ENCODE measurements at regions not wholly inside any gene's neighbourhood (a gene's known extent, or its start where the extent isn't known, plus 50 kb on each side); places are given as distances from the start of the nearest gene placed in this dataset.

- 0 out of 2 replicates have a peak, but pooled peaks have one; percentile 11 for TF ChIP-seq TCF15 (CRISPR knock-in tag; IDR thresholded peaks at IDR 0.05)
- TF ChIP-seq, protein P1, sequence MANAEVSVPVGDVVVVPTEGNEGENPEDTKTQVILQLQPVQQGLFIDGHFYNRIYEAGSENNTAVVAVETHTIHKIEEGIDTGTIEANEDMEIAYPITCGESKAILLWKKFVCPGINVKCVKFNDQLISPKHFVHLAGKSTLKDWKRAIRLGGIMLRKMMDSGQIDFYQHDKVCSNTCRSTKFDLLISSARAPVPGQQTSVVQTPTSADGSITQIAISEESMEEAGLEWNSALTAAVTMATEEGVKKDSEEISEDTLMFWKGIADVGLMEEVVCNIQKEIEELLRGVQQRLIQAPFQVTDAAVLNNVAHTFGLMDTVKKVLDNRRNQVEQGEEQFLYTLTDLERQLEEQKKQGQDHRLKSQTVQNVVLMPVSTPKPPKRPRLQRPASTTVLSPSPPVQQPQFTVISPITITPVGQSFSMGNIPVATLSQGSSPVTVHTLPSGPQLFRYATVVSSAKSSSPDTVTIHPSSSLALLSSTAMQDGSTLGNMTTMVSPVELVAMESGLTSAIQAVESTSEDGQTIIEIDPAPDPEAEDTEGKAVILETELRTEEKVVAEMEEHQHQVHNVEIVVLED (CRISPR knock-in tag; IDR thresholded peaks at IDR 0.05) = peak; percentile 66
- TF ChIP-seq GABPA (tag; conservative IDR thresholded peaks at IDR 0.05; ENCODE audit: low read depth) = peak; percentile 62
Observed at GRCh38 chr5:86526811-86527348, 90.9 kb upstream of the COX7C start (continued).

- intact Hi-C loops (cut with micrococcal nuclease) = no loop called here
- Histone ChIP-seq H3K9me3 (replicated peaks; ENCODE audit: control insufficient read depth, insufficient read depth, low read depth, low read length) (no peaks in the 10 kb centered on the region), H3K4me3 (no peak overlapping the region), H3K27ac (ENCODE audit: extremely low read depth, low read depth, low read length) (no peak overlapping the region), H3K9ac (ENCODE audit: insufficient read depth in 1 of 2, low read depth in 2 of 2, low read length in 2 of 2) (no peak overlapping the region), H3K36me3 (ENCODE audit: control insufficient read depth, insufficient read depth, low read length) (no peaks in the 10 kb centered on the region), H3K4me1 (replicated peaks in 1 of 2; ENCODE audit: control insufficient read depth in 2 of 2, insufficient read depth in 2 of 2, low read length in 2 of 2) (peaks cover 7 to 9% of the 10 kb centered on the region in 2 experiments; a peak in 3 of 5 replicates), H3K9me1 (ENCODE audit: control insufficient read depth, insufficient read depth, low read length) (no peaks in the 10 kb centered on the region), H2AFZ (ENCODE audit: low read depth, low read length) (no peak overlapping the region), H3K27me3 (ENCODE audit: control insufficient read depth in 2 of 2, insufficient read depth in 2 of 2, low read length in 2 of 2) (no peaks in the 10 kb centered on the region), H3K4me2 (ENCODE audit: insufficient read depth, low read length) (no peak overlapping the region), H4K20me1 (replicated peaks; ENCODE audit: control insufficient read depth, insufficient read depth, low read length) (no peaks in the 10 kb centered on the region), H3K79me2 (ENCODE audit: control insufficient read depth, insufficient read depth, low read length) (no peaks in the 10 kb centered on the region)
- no peak for ATAC-seq
- no peak for FAIRE-seq
- 27% methylated on average over 2 of the region's 2 CpGs for WGBS (ENCODE audit: insufficient coverage, low coverage, missing lambda C conversion rate)
- no peak for DNase-seq (ENCODE audit: extremely low read depth in 1 of 4, low spot score in 3 of 4)
- ChIA-PET CTCF (ENCODE audit: low intra/inter-chr PET ratio) (no interaction called here), POLR2A (no interaction called here)
- in situ Hi-C loops (cut with MboI) = no loop called here
- BruUV-seq (replicated peaks) = no TSS peak
- TF ChIP-seq, protein P2, sequence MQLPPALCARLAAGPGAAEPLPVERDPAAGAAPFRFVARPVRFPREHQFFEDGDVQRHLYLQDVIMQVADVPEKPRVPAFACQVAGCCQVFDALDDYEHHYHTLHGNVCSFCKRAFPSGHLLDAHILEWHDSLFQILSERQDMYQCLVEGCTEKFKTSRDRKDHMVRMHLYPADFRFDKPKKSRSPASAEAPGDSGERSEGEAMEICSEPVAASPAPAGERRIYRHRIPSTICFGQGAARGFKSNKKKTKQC (CRISPR knock-in tag; IDR thresholded peaks at IDR 0.05) = no peak
- TF ChIP-seq STAT5B (CRISPR knock-in tag; IDR thresholded peaks at IDR 0.05) (no peak), ZHX1 (conservative IDR thresholded peaks at IDR 0.05; ENCODE audit: low read length) (no peak), WHSC1 (IDR thresholded peaks at IDR 0.05; ENCODE audit: low read length) (no peak), ZNF384 (IDR thresholded peaks at IDR 0.05; ENCODE audit: low read depth, low read length) (no peak), DPF2 (IDR thresholded peaks at IDR 0.05) (no peak), ZBED1 (IDR thresholded peaks at IDR 0.05) (no peak), NEUROD1 (IDR thresholded peaks at IDR 0.05; ENCODE audit: borderline replicate concordance, low read depth, low read length, partially characterized antibody) (no peak), PTTG1 (tag; IDR thresholded peaks at IDR 0.05; ENCODE audit: low read depth) (no peak), MAFG (tag; conservative IDR thresholded peaks at IDR 0.05) (no peak), CTCFL (IDR thresholded peaks at IDR 0.05; ENCODE audit: borderline replicate concordance, insufficient read depth, low read depth, low read length, poor library complexity, severe bottlenecking) (no peak)
Observed at GRCh38 chr5:86532429-86532828, 85.3 kb upstream of the COX7C start.
